Small intestine (tissue), 7 donors: ENCODE measurements at regions not wholly inside any gene's neighbourhood (a gene's known extent, or its start where the extent isn't known, plus 50 kb on each side); places are given as distances from the start of the nearest gene placed in this dataset.

Source experiments
- DNase-seq, 2 donors: peaks; one replicate each; pipeline versions ENCODE4 v3.0.0 to v3.0.0-alpha.2; 2013
- FAIRE-seq: peaks from 2 replicates; lab custom pipeline; 2012; peaks lifted over from hg19 to GRCh38; lab: Jason Lieb, UNC
- H3K27ac ChIP-seq, 3 donors: one replicate each; pipeline ENCODE4 v1.5.1; 2013; ENCODE audit warnings: low read length in 2 of 3, mild to moderate bottlenecking in 2 of 3, control low read depth in 1 of 3, inconsistent platforms in 1 of 3, low read depth in 1 of 3, moderate library complexity in 1 of 3
- H3K27me3 ChIP-seq, 3 donors: one replicate each; pipeline ENCODE4 v1.6.1; 2013; ENCODE audit warnings: low read length in 3 of 3, inconsistent platforms in 1 of 3; ENCODE audit not compliant: control insufficient read depth in 3 of 3, insufficient read depth in 3 of 3
- H3K36me3 ChIP-seq, 3 donors: one replicate each; pipeline ENCODE4 v1.6.1; 2013; ENCODE audit warnings: low read length in 3 of 3, inconsistent platforms in 1 of 3, low read depth in 1 of 3, mild to moderate bottlenecking in 1 of 3, moderate library complexity in 1 of 3; ENCODE audit not compliant: control insufficient read depth in 3 of 3, insufficient read depth in 2 of 3
- H3K4me1 ChIP-seq, 3 donors: one replicate each; pipeline ENCODE4 v1.6.1; 2013; ENCODE audit warnings: low read length in 2 of 3, inconsistent platforms in 1 of 3, low read depth in 1 of 3, mild to moderate bottlenecking in 1 of 3, moderate library complexity in 1 of 3; ENCODE audit not compliant: control insufficient read depth in 3 of 3, insufficient read depth in 2 of 3
- H3K4me3 ChIP-seq, 3 donors: one replicate each; pipeline ENCODE4 v1.5.1; 2013; ENCODE audit warnings: low read length in 3 of 3, control low read depth in 1 of 3, inconsistent platforms in 1 of 3, low read depth in 1 of 3, mild to moderate bottlenecking in 1 of 3, moderate library complexity in 1 of 3
- H3K9me3 ChIP-seq, 2 donors: one replicate each; pipeline ENCODE4 v1.6.1; 2013; ENCODE audit warnings: low read depth in 1 of 2, low read length in 1 of 2; ENCODE audit not compliant: control insufficient read depth in 2 of 2, insufficient read depth in 1 of 2
- WGBS, 3 donors: extraction: QIAGEN DNeasy Blood & Tissue Kit; methylation state at CpG; one replicate each; pipeline ENCODE4 v1.1.7; 2013; 5-methylcytosine and 5-hydroxymethylcytosine counted together
- donor health status: healthy with polysubstance abuse.
- donor health status: control.
- donor health status: control.
- donor health status: Bipolar disorder and iron deficiency.
- donor health status: healthy.

DNA sequence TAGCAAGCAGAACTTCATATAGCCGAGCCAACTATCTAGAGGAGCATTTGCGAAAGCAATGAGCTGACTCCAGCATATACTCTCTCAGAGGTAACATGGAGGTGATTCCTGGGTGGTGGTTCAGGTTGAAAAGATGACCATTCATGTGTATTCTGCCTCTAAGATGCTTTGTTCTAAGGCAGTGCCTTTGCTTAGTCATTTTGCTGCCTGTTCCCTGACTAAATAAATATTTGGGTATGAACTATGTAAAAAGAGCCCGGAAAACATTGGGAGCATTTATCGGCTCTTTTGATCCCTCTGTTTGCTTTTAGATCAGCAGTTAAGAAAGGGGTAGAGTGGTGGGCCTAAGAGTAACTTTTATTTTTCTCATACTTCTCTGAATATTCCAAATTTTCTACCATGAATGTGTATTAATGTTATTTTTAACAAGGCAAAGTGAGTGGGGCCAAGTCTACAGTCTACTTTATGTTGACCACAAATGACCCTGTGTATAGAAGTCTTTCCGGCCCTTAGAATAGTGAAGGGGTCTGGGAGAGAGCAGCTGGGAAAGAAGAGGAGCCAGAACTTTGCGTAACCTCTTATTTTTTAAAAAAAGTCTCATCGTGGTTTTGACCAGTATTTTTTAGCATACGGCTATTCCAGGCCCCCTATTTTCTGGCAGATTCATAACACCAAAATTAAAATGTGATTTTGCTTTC is 206.5 kb upstream of the EYA4 start:
- H3K4me3 ChIP-seq: no peak overlapping the region
- no peaks in the 10 kb centered on the region for H3K4me1 ChIP-seq
- no peak for DNase-seq
- peaks cover 0 to 3% of the 10 kb centered on the region in 2 donors for H3K9me3 ChIP-seq
- H3K36me3 ChIP-seq: no peaks in the 10 kb centered on the region
- no peak overlapping the region for H3K27ac ChIP-seq
- 60 to 66% (median 61%) methylated on average over 8 of the region's 8 CpGs for WGBS, 3 donors
- no peak for FAIRE-seq
- H3K27me3 ChIP-seq: no peaks in the 10 kb centered on the region

DNA sequence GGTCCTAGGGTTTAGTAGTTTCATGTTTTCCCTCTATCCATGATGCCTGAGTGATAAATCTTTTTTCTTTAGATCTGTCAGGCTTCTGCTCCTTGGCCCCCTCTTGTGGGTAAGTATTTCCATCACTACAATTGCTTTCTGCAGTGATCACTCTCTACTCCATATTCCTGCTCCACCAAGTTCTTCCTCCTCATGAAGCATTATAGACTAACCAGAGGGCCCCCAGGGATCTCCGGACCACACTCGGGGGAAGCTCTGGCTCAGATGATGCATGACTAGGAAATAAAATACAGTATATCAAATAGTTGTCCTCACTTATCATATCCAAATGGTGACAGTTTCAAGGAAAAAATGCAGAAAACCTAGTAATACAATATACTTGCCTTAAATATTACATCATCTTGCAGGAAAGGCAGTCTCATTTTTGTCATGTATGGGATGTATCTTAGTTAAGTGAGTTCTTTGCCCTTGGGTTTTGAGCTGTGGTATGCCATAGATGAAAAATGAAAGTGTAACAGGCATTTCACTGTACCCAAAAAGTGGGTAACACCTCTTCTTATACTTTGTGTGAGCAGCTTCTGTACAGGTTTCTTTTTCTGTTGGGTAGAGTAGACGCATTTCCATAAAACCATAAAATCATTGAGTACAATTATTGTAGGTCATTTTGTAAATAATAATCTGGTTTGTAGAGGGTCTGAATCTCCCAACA is 200.9 kb upstream of the EYA4 start:
- H3K27me3 ChIP-seq: no peaks in the 10 kb centered on the region
- no peaks in the 10 kb centered on the region for H3K4me1 ChIP-seq
- no peak for FAIRE-seq
- no peak for DNase-seq
- no peak overlapping the region for H3K4me3 ChIP-seq
- H3K27ac ChIP-seq: no peak overlapping the region
- H3K9me3 ChIP-seq: no peaks in the 10 kb centered on the region
- no peaks in the 10 kb centered on the region for H3K36me3 ChIP-seq
- 70 to 74% (median 73%) methylated on average over 3 of the region's 3 CpGs for WGBS, 3 donors

DNA sequence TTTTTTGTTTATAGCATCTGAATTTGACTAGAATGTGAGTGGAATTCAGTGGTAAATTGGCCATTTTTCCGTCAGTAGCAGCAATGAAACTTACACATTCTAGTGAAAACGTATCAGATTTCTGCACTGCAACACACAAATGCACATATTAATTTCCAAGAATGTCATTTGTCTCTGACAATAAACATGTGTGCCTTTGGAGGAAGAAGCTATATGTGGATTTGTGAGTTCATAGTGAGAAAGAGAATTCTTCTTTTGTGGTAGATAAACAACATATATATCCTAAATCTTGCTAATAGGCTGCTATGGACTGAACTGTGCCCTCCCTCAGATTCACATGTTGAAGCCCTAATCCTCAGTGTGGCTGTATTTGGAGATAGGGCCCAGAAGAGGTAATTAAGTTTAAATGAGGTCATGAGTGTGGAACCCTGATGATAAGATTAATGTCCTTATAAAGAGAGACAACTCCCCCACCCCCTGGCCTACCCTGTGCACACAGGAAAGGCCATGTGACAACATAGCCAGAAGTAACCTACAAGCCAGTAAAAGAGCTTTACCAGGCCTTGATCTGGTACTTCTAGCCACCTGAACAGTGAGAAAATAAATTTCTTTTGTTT is 200.2 kb upstream of the EYA4 start:
- 67 to 82% (median 78%) methylated on average over 2 of the region's 2 CpGs for WGBS, 3 donors
- Histone ChIP-seq H3K27me3 (no peaks in the 10 kb centered on the region), H3K4me1 (no peaks in the 10 kb centered on the region), H3K4me3 (no peak overlapping the region), H3K9me3 (no peaks in the 10 kb centered on the region), H3K27ac (no peak overlapping the region), H3K36me3 (no peaks in the 10 kb centered on the region)
- DNase-seq (no peak), FAIRE-seq (no peak)

DNA sequence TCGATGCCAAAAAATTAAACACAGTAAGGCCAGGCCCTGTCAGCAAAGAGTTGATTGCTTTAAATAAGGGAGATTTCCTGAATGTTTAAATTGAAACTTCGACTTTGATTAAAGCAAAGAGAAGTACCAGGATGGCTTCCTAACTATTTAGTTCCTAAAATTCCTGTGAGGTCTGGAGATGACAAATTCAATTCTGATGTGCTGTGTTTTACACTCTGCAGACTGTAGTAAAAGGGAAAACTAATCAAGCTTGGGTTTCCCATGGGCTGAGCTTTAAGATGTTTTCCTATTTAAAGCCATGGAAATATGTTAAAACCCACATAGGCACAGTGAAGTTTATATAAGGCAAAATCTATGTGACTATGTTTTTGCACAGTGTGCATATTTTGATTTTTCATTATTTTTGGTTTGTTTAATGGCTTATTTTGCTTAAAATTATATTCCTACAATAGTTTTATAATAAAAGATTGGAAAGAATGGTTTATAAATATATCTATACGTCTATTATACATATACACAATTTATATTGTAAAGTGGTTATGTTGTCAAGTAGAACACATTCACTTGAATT is 198.5 kb upstream of the EYA4 start:
- Histone ChIP-seq H3K27me3 (no peaks in the 10 kb centered on the region), H3K27ac (no peak overlapping the region), H3K4me1 (no peaks in the 10 kb centered on the region), H3K9me3 (no peaks in the 10 kb centered on the region), H3K4me3 (no peak overlapping the region), H3K36me3 (no peaks in the 10 kb centered on the region)
- FAIRE-seq (no peak), DNase-seq (no peak)
- WGBS, 3 donors: 72 to 81% (median 78%) methylated on average over 3 of the region's 3 CpGs

DNA sequence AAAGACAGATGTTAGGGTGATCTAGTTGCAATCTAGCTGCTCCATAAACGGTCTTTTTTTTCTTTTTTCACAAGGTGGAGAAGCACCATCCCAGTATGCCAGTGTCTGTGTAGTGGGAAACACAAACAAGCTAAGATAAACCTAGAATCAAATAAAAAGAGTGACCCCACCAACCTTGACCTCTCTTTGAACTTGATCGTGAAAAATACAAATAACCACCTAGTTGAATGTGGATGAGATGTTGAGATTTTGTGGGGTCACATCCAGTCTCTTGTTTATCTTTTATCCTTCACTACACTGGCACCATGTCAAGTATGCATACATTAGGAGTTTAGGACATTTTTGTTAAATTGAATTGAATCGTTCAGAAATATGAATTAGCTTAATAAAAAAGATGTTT is 194.6 kb upstream of the EYA4 start:
- FAIRE-seq (no peak), DNase-seq (no peak)
- Histone ChIP-seq H3K4me3 (no peak overlapping the region), H3K27ac (no peak overlapping the region), H3K9me3 (no peaks in the 10 kb centered on the region), H3K36me3 (no peaks in the 10 kb centered on the region), H3K27me3 (no peaks in the 10 kb centered on the region), H3K4me1 (no peaks in the 10 kb centered on the region)
- WGBS, 3 donors: 42 to 54% (median 52%) methylated on average over 3 of the region's 3 CpGs

DNA sequence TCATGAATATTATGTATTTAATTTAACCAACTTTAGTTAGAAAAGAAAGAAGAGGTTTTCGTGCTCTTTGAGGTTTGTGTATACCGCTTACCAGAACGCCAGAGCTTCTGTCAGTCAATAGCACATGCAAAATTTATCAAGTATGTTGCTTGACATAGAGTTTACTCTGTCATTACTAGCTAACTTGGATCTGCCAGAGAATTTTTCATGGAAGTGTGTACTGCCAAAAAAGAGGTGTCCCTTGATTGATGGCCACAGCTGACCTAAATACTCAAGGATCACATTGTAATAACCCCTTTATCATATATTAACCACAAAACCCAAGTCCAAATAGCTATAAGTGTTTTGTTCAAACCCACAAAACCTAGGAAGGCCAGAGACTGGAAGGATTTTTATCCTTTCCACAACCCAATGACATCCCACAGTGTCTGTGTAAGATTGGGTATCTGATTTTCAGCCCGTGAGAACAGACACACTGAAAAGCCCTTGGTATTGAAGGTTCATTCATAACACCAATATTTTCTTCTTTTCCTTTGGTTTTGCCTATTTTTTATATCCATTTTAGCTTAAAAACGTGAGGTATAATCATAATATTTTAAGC is 194.0 kb upstream of the EYA4 start:
- Histone ChIP-seq H3K27ac (no peak overlapping the region), H3K4me1 (no peaks in the 10 kb centered on the region), H3K4me3 (no peak overlapping the region), H3K9me3 (no peaks in the 10 kb centered on the region), H3K27me3 (no peaks in the 10 kb centered on the region), H3K36me3 (no peaks in the 10 kb centered on the region)
- no peak for FAIRE-seq
- DNase-seq: no peak
- WGBS, 3 donors: 72 to 82% (median 75%) methylated on average over 5 of the region's 5 CpGs

DNA sequence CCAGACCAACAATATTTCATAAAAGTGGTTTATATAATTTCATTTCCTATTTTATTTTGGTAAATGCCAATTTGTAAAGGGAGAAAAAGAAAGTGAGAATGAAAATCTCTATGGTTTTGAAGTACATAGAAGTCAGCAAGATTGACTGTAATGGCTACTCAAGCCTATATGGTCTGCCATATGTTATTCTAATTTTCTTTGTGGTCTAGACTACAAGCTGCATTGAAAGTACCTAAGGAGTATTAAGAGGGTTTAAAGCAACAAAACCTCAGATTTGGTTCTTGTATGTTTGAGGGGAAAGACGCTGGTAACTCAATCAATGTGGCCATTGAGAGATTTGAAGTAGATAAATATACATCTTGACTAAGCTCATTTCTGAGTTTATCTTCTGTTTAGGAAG is 193.5 kb upstream of the EYA4 start:
- H3K27me3 ChIP-seq: no peaks in the 10 kb centered on the region
- 51 to 78% (median 65%) methylated on average over 1 of the region's 1 CpG for WGBS, 3 donors
- DNase-seq (no peak), FAIRE-seq (no peak)
- H3K4me3 ChIP-seq: no peak overlapping the region
- no peaks in the 10 kb centered on the region for H3K36me3 ChIP-seq
- no peaks in the 10 kb centered on the region for H3K9me3 ChIP-seq
- H3K4me1 ChIP-seq: no peaks in the 10 kb centered on the region
- H3K27ac ChIP-seq: no peak overlapping the region

DNA sequence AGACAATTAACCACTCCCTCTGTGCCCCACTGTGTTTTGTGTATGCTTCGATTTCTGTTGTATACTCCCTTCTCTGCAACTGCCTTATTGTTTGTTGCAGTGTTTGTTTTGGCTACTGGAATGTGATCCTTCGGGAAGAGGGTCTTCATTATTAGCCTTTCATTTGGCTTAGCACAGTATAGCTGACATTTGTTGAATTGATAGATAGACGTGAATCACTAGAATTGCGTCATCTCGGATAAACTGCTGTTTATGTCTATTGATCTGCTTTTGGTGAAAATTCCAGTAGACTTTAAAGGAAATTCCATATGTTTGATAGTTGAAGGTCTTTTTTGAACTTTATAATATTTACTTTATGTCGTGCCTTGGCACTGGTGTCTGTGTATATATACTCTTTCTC is 189.9 kb upstream of the EYA4 start:
- WGBS, 3 donors: 53 to 61% (median 60%) methylated on average over 6 of the region's 6 CpGs
- no peak for FAIRE-seq

More for the DNA sequence above, 189.9 kb upstream of the EYA4 start:
- no peaks in the 10 kb centered on the region for H3K9me3 ChIP-seq
- H3K4me3 ChIP-seq: no peak overlapping the region
- H3K4me1 ChIP-seq: no peaks in the 10 kb centered on the region
- no peak for DNase-seq
- no peaks in the 10 kb centered on the region for H3K36me3 ChIP-seq
- H3K27ac ChIP-seq: no peak overlapping the region
- no peaks in the 10 kb centered on the region for H3K27me3 ChIP-seq
